OCI-LY1 (cell line): ENCODE measurements at regions not wholly inside any gene's neighbourhood (a gene's known extent, or its start where the extent isn't known, plus 50 kb on each side); places are given as distances from the start of the nearest gene placed in this dataset.
"Not testable (repeated sequence)": the region's sequence is repeated elsewhere in the genome, so short reads cannot be mapped to it uniquely, and the experiment has no call there.

ENCODE experiments used
- H2AFZ ChIP-seq: fragments of 200-600 bp; sonication (generic), shearing (Covaris generic); 2 replicates; pipeline ENCODE4 v1.6.0; 2014; ENCODE audit warnings: antibody characterized with exemption, mild to moderate bottlenecking, low read length
- H3F3A ChIP-seq: fragments of 200-600 bp; sonication (generic), shearing (Covaris generic); 2 replicates; pipeline ENCODE4 v1.6.0; 2014; ENCODE audit warnings: mild to moderate bottlenecking, antibody characterized with exemption, low read length, moderate library complexity; ENCODE audit not compliant: insufficient read depth
- H3K27ac ChIP-seq: fragments of 200-600 bp; sonication (generic); 2 replicates; pipeline ENCODE4 v1.5.1; 2014; ENCODE audit warnings: low read length, mixed run types, mild to moderate bottlenecking, low read depth; ENCODE audit not compliant: poor library complexity, severe bottlenecking
- H3K27me3 ChIP-seq: fragments of 200-600 bp; sonication (generic); 2 replicates; pipeline ENCODE4 v1.6.0; 2014; ENCODE audit warnings: antibody characterized with exemption, mild to moderate bottlenecking, low read length, moderate library complexity; ENCODE audit not compliant: insufficient read depth
- H3K36me3 ChIP-seq: fragments of 200-600 bp; sonication (generic); 2 replicates; pipeline ENCODE4 v1.6.1; 2014; ENCODE audit warnings: mild to moderate bottlenecking, antibody characterized with exemption, low read length, moderate library complexity, mixed read lengths; ENCODE audit not compliant: insufficient read depth
- H3K4me1 ChIP-seq: fragments of 200-600 bp; sonication (generic); 2 replicates; pipeline ENCODE4 v1.5.1; 2014; ENCODE audit warnings: mild to moderate bottlenecking, low read length, moderate library complexity; ENCODE audit not compliant: insufficient read depth, severe bottlenecking
- H3K4me2 ChIP-seq: fragments of 200-600 bp; sonication (generic), shearing (Covaris generic); 2 replicates; pipeline ENCODE4 v1.6.1; 2014; ENCODE audit warnings: low read length
- H3K4me3 ChIP-seq: fragments of 200-600 bp; sonication (generic); 2 replicates; pipeline ENCODE4 v1.5.1; 2014; ENCODE audit warnings: low read length, low read depth, mild to moderate bottlenecking, mixed read lengths; ENCODE audit not compliant: poor library complexity, severe bottlenecking
- H3K79me2 ChIP-seq: fragments of 200-600 bp; shearing (Covaris generic); 2 replicates; pipeline ENCODE4 v1.6.1; 2016; ENCODE audit warnings: mixed run types, low read length, mixed read lengths; ENCODE audit not compliant: insufficient read depth
- H3K9ac ChIP-seq: fragments of 200-600 bp; sonication (generic), shearing (Covaris generic); 2 replicates; pipeline ENCODE4 v1.6.1; 2014; ENCODE audit warnings: mild to moderate bottlenecking, low read length, mixed read lengths
- H3K9me2 ChIP-seq: fragments of 200-600 bp; sonication (generic), shearing (Covaris generic); 2 replicates; pipeline ENCODE4 v1.6.1; 2014; ENCODE audit warnings: low read depth, mild to moderate bottlenecking, low read length, mixed read lengths
- H3K9me3 ChIP-seq: fragments of 200-600 bp; shearing (Covaris generic); 2 replicates; pipeline ENCODE4 v1.6.1; 2014; ENCODE audit warnings: low read length, mixed read lengths
- H4K20me1 ChIP-seq: fragments of 200-600 bp; sonication (generic), shearing (Covaris generic); 2 replicates; pipeline ENCODE4 v1.6.0; 2016; ENCODE audit warnings: mild to moderate bottlenecking, low read length; ENCODE audit not compliant: insufficient read depth
- EZH2 ChIP-seq: fragments of 200-600 bp; sonication (generic), shearing (Covaris generic); IDR thresholded peaks from 2 replicates; pipeline ENCODE4 v1.8.0; 2017; ENCODE audit warnings: borderline replicate concordance, mixed run types, mild to moderate bottlenecking, antibody characterized with exemption, low read length, moderate library complexity, mixed read lengths
- TF ChIP-seq, protein P1 (sequence below): fragments of 200-600 bp; sonication (generic), shearing (Covaris generic); IDR thresholded peaks from 2 replicates; pipeline ENCODE4 v1.5.1; 2017; ENCODE audit warnings: mild to moderate bottlenecking, antibody characterized with exemption, low read length, moderate library complexity, mixed read lengths

DNA sequence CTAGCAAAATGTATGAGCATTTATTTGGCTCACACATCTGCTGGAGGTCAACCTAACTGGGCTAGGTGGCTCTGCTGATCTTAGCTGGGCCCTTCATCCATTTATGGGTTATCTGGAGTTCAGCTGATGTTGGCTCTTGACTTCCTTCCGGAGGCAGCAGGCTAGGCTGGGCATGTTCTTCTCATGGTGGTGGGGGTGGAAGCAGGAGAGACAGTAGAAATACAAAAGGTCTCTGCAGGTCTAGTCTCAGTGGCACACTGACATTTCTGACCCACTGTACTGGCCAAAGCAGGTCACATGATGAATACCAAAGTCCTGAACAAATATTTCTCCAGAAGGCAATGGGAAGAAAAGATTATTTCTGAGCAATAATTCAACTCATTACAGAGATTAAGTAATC lies 334.6 kb downstream of the CRPPA start:
- H3F3A ChIP-seq = no peaks in the 10 kb centered on the region
- H3K4me1 ChIP-seq = no peaks in the 10 kb centered on the region
- H3K36me3 ChIP-seq = no peaks in the 10 kb centered on the region
- H3K9ac ChIP-seq = no peak overlapping the region
- H3K27me3 ChIP-seq = no peaks in the 10 kb centered on the region
- no peak overlapping the region for H3K4me2 ChIP-seq
- no peak for TF ChIP-seq EZH2
- TF ChIP-seq, protein P1, sequence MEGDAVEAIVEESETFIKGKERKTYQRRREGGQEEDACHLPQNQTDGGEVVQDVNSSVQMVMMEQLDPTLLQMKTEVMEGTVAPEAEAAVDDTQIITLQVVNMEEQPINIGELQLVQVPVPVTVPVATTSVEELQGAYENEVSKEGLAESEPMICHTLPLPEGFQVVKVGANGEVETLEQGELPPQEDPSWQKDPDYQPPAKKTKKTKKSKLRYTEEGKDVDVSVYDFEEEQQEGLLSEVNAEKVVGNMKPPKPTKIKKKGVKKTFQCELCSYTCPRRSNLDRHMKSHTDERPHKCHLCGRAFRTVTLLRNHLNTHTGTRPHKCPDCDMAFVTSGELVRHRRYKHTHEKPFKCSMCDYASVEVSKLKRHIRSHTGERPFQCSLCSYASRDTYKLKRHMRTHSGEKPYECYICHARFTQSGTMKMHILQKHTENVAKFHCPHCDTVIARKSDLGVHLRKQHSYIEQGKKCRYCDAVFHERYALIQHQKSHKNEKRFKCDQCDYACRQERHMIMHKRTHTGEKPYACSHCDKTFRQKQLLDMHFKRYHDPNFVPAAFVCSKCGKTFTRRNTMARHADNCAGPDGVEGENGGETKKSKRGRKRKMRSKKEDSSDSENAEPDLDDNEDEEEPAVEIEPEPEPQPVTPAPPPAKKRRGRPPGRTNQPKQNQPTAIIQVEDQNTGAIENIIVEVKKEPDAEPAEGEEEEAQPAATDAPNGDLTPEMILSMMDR = no peak
- H3K79me2 ChIP-seq = no peaks in the 10 kb centered on the region
- H2AFZ ChIP-seq = no peak overlapping the region
- H3K9me2 ChIP-seq = no peaks in the 10 kb centered on the region
- no peak overlapping the region for H3K27ac ChIP-seq
- H3K9me3 ChIP-seq = no peaks in the 10 kb centered on the region
- no peak overlapping the region for H3K4me3 ChIP-seq
- H4K20me1 ChIP-seq = no peaks in the 10 kb centered on the region

DNA sequence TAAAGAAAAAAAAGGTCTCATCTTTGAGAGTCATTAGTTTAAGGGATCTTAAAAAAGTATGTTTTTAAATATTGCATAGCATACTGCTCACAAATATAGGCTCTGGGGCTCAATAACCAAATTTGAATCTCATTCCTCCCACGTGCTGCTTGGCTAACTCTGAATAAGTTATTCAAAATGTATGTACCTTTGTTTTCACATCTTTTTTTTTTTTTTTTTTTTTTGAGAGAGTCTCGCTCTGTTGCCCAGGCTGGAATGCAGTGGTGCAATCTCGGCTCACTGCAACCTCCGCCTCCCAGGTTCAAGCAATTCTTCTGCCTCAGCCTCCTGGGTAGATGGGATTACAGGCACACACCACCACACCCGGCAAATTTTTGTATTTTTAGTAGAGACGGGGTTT lies 335.6 kb downstream of the CRPPA start:
- not testable (repeated sequence) for H3K4me1 ChIP-seq, H3K79me2 ChIP-seq, H4K20me1 ChIP-seq, H3F3A ChIP-seq, H3K9me2 ChIP-seq, H2AFZ ChIP-seq, H3K9me3 ChIP-seq, H3K27me3 ChIP-seq, H3K4me2 ChIP-seq, H3K9ac ChIP-seq, H3K27ac ChIP-seq, H3K36me3 ChIP-seq, H3K4me3 ChIP-seq

DNA sequence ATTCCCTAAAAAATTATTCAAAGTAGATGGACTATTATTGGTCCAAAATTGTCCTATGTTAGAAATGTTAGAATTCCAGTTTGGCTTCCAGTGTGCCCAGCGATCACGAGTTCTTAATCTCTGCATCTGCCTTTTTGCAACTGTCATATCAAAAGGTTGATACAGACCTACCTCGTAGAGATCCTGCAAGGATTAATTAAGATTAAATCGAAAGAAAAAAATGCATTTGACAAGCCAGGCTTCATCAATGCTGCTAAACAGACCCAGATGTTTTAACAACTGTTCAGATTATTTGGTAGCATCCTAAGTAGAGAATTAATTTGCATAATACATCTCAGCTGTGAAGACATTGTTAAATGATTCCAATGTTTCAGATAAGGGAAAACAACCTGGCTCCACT lies 336.5 kb downstream of the CRPPA start:
- H3F3A ChIP-seq = no peaks in the 10 kb centered on the region
- no peak for TF ChIP-seq EZH2
- TF ChIP-seq, protein P1 = no peak
- H2AFZ ChIP-seq = no peak overlapping the region
- no peak overlapping the region for H3K4me2 ChIP-seq
- H3K27ac ChIP-seq = no peak overlapping the region
- no peaks in the 10 kb centered on the region for H4K20me1 ChIP-seq
- no peaks in the 10 kb centered on the region for H3K4me1 ChIP-seq
- no peaks in the 10 kb centered on the region for H3K9me2 ChIP-seq
- H3K4me3 ChIP-seq = no peak overlapping the region
- H3K79me2 ChIP-seq = no peaks in the 10 kb centered on the region
- H3K9ac ChIP-seq = no peak overlapping the region
- no peaks in the 10 kb centered on the region for H3K9me3 ChIP-seq
- no peaks in the 10 kb centered on the region for H3K27me3 ChIP-seq
- no peaks in the 10 kb centered on the region for H3K36me3 ChIP-seq

DNA sequence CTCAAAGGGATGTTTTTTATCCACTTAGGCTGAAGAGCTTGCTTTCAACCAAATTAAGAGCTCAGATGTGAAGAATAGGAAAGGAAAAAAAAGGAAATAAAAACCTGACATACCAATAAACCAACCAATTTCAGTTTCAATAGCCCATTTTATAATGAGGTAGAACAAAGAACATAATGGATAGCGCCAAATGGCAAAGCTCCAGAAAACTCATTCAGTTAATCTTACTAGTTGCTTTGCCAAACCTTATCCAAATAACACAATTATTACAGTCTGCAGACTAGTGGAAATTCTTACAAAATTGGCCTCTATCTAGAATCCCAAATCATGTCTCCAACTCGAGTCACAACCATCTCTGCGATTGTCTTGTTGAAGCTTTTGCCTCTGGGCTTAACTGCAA lies 337.0 kb downstream of the CRPPA start:
- Histone ChIP-seq H3K9me2 (no peaks in the 10 kb centered on the region), H3K4me3 (no peak overlapping the region), H3K36me3 (no peaks in the 10 kb centered on the region), H3K27me3 (no peaks in the 10 kb centered on the region), H3K4me2 (no peak overlapping the region), H2AFZ (no peak overlapping the region), H3K4me1 (no peaks in the 10 kb centered on the region), H3K27ac (no peak overlapping the region), H3K9ac (no peak overlapping the region), H3K79me2 (no peaks in the 10 kb centered on the region), H3F3A (no peaks in the 10 kb centered on the region), H4K20me1 (no peaks in the 10 kb centered on the region), H3K9me3 (no peaks in the 10 kb centered on the region)
- TF ChIP-seq EZH2 = no peak
- TF ChIP-seq, protein P1 = no peak
